Loucy (cell line): ENCODE measurements at regions not wholly inside any gene's neighbourhood (a gene's known extent, or its start where the extent isn't known, plus 50 kb on each side); places are given as distances from the start of the nearest gene placed in this dataset.

ENCODE experiments used
- EZH2phosphoT487 ChIP-seq: fragments of 200-600 bp; IDR thresholded peaks from 2 replicates; pipeline ENCODE4 v1.6.1; 2018; ENCODE audit warnings: antibody characterized with exemption, mild to moderate bottlenecking, moderate library complexity, borderline replicate concordance
- TF ChIP-seq, protein P1 (sequence below): fragments of 200-600 bp; sonication (generic); conservative IDR thresholded peaks from 2 replicates; pipeline ENCODE4 v1.5.1; 2014; ENCODE audit warnings: mild to moderate bottlenecking, antibody characterized with exemption, low read length

DNA sequence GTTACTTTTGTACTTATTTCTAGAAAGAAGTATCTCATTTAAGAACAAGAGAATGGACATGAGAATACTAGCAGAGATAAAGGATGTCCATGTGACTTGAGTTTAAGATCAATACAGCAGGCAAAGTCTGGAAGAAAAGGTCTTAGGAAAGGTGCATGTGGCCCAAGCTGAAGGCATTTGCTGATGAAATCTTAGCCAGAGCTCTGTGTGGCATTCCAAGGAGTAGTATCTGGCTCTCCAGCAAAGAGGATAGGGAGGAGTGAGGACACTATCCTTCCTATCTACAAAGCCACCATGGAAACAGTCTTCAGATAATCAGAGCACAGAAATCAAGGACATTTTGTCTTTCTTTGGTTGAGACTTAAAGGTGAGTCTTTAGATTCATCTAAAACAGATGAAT is 244.1 kb upstream of the RGMB start:
- TF ChIP-seq, protein P1, sequence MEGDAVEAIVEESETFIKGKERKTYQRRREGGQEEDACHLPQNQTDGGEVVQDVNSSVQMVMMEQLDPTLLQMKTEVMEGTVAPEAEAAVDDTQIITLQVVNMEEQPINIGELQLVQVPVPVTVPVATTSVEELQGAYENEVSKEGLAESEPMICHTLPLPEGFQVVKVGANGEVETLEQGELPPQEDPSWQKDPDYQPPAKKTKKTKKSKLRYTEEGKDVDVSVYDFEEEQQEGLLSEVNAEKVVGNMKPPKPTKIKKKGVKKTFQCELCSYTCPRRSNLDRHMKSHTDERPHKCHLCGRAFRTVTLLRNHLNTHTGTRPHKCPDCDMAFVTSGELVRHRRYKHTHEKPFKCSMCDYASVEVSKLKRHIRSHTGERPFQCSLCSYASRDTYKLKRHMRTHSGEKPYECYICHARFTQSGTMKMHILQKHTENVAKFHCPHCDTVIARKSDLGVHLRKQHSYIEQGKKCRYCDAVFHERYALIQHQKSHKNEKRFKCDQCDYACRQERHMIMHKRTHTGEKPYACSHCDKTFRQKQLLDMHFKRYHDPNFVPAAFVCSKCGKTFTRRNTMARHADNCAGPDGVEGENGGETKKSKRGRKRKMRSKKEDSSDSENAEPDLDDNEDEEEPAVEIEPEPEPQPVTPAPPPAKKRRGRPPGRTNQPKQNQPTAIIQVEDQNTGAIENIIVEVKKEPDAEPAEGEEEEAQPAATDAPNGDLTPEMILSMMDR = no peak
- TF ChIP-seq EZH2phosphoT487 = no peak
